HG03432 (cell line): ENCODE measurements at regions not wholly inside any gene's neighbourhood (a gene's known extent, or its start where the extent isn't known, plus 50 kb on each side); places are given as distances from the start of the nearest gene placed in this dataset.
A peak's percentile ranks its signal among the peaks of the same experiment; 100 is the strongest.

Source experiments
- ATAC-seq: cut with Tn5 transposase; IDR thresholded peaks from one replicate; pipeline ENCODE4 v1.9.1; 2021; ENCODE audit warnings: mild to moderate bottlenecking, moderate library complexity; ENCODE audit not compliant: unreplicated experiment

DNA sequence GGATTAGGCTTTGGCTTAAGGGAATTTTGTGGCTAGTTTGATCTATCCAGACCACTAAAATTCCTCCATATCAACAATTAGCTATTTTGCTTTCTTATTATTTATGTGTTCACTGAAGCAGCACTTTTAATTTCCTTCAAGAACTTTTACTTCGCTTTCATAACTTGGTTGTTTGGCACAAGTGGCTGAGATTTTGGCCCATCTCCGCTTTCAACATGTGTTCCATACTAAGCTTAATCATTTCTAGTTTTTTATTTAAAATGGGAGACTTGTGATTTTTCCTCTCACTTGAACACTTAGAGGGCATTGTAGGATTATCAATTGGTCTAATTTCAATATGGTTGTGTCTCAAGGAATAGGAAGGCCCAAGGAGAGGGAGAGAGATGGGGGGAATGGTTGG lies 102.4 kb upstream of the HSF2 start:
- ATAC-seq, result no peak

DNA sequence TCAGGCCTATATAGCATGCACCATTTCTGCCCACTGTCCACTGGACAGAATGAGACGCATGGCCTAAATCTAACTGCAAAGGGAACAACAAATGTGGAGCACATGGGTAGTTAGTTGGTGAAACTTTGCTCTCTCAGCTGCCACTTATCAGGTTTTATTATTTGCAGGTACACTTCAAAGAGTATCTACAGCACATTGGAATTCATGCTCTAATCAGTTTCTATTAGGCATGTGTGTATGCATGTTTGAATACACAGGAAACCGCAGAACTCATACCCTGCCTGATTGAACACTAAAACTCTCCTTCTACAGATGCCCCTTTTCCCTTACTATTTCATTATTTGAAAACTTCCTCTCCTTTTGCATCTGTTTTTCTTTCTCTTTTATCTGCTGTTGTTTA lies 97.4 kb upstream of the HSF2 start:
- ATAC-seq, result no peak

DNA sequence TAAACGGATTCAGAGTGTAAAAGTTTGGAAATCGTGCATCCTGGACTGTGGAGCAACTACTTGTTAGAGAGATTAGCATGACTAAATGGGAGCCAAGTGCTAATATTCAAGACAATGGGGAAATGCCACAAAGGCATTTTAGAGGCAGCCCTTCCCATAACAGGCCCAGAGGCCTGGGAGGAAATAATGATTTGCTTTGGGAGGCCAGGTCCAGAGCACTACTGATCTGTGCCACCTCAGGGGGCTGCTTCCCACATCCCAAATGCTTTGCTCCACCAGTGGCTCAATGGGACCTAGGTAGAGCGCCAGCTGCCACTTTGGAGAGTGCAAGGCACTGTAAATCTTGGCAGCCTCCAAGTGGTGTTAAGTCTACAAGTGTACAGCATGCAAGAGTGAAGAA lies 91.9 kb upstream of the HSF2 start:
- ATAC-seq, result no peak

DNA sequence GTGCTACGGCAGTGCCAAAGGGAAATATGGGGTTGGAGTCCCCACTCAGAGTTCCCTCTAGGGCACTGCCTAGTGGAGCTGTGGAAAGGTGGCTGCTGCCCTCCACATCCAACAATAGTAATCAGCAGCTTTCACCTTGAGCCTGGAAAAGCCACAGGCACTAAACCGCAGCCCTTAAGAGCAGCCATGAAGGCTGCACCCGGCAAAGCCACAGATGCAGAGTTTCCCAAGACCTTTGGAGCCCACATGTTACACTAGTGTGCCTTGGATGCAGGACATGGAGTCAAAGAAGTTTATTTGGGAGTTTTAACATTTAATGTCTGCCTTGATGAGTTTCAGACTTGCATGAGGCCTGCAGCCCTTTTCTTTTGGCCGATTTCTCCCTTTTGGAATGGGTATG lies 91.4 kb upstream of the HSF2 start:
- no peak for ATAC-seq

DNA sequence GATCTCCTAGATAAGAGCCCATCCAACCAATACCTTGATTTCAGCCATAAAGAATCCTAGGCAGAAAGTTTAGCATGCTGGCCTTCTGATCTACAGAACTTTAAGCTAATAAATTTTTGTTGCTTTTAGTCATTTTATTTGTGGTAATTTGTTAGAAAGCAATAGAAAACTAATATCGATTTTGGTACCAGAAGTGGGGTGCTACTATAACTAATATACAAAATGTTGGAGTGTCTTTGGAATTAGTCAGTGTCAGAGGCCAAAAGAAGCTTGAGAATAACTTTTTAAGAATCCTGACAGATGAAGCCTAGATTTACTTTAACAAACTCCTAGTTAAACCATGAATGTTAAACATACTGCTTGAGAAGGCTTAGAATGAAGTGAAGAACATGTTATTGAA lies 83.6 kb upstream of the HSF2 start:
- ATAC-seq, result no peak

DNA sequence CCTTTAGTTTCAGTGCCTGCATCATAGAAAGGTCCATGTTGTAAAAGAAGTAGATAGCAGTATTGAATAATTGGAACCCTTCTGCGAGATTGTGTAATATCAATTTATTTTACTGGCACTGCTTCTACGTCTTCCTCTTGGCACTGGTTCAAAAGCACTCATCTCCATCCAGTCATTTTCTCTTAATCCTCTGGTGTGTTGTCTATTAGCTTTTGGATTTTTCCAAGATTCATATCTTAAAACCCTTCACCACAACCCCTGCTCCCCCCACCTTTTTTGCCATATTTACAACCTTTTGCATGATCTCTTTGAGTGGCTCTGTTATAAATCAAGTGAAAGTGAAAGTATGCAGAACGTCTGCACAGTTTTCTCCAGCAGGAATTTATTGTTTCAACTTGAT lies 76.6 kb upstream of the HSF2 start:
- ATAC-seq, result peak; percentile 69

DNA sequence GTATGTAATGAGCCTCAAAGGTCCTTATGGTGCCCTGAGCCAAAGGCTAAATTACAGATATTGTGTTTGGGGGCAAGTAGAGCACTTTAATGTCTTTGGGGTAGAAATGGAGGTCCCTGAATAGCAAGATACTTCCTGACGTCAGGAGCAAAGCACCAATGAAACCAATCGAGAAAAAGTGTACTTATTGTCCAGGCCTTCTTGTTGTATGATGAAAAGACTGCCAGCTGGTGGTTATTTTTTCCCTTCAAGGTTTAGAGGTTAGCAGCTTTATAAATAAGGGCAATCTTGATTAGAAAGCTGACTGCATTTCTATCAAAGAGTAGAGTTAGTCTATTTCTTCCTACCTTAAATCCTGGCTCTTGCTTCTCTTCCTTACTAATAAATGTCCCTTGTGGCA lies 76.1 kb upstream of the HSF2 start:
- peak; percentile 39 for ATAC-seq

DNA sequence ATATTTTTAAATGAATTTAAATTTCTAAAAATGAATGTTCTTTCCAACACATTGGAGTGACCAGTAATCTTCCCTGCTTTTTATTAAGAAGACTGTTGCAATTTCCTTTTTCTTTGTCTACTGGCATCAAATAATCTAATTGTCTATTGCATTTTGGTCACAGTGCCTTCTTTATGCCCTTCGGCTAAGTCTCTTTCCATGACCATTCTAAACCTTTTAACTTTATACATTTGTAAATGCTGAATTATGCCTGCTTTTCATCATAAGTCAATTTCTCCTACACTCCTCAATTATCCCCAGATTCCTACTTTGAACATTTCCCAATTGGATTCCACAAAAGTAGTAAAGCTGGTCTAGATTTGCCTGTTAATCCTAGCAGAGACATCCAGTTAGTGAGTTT lies 69.1 kb upstream of the HSF2 start:
- no peak for ATAC-seq

DNA sequence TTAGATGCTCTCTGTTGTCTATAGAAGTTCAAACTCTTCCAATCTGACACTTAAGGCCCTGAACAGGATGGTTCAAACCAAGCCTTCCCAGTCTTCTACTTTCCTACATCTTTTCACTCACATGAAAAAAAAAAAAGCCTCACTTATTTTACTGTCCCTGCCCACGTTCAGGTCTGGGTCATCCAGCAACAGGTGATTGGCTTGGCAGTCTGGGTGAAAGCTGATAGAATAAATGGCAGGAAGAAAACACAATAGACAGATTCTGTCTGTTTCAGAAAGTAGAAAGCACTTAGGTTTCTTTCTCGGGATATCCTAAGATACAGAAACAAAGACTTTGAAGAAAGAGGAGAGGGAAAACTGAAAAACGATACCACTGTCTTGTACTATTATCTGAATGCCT lies 61.8 kb upstream of the HSF2 start:
- no peak for ATAC-seq

DNA sequence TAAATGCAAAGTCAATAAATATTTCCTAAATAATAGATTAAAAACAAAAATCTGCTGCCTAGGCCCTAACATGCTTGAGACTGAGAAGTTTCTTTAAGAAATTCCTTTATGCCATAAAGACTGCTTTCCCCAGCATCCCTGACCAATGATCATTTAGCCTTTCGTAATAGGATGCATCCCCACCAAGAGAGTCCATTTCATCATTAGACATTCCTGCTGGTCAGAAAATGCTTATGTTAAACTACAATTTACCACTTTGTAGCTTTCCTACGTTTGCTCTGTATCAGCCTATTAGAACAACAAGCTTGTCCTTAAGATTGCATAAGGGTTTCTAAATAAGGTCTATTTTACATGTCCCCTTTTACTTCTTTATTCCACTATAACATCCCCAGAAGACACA lies 59.8 kb upstream of the HSF2 start:
- no peak for ATAC-seq

DNA sequence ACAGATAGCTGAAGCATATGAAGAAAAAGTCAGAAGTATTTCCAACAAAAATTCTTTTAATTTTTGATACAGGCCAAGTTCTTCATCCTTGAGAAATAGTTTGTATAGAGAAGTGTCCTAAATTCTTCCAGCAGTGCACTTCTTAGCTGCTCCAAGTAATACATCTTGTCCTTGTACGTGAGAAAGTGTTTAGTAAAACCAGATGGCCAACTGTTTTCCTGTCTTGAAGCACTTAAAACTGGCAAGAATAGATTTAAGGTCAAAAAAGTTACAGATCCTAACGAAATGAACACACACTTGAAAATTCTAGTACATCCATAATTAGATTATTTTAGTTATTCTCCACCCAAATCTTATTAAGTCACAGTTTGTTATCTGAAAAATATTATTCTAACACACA lies 52.2 kb upstream of the HSF2 start:
- no peak for ATAC-seq

DNA sequence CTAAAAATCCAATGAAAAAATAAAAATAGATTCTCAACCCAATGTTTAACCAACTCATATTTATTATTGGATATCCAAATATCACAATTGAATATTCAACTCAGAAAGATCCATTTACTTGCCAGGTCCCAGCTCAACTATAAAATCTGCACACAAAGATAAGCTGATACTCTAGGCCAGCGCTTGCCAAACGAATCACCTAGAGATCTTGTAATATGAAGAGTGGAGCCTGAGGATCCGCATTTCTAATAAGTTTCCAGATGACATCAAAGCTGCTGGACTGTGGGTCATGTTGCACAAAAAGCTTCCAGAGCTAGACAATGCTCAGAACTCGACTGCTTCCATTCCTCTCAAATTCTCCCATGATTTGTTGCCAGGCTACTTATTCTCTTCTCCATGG lies 51.7 kb upstream of the HSF2 start:
- no peak for ATAC-seq
